ENCODE measurements at regions not wholly inside any gene's neighbourhood (a gene's known extent, or its start where the extent isn't known, plus 50 kb on each side); places are given as distances from the start of the nearest gene placed in this dataset.

DNA sequence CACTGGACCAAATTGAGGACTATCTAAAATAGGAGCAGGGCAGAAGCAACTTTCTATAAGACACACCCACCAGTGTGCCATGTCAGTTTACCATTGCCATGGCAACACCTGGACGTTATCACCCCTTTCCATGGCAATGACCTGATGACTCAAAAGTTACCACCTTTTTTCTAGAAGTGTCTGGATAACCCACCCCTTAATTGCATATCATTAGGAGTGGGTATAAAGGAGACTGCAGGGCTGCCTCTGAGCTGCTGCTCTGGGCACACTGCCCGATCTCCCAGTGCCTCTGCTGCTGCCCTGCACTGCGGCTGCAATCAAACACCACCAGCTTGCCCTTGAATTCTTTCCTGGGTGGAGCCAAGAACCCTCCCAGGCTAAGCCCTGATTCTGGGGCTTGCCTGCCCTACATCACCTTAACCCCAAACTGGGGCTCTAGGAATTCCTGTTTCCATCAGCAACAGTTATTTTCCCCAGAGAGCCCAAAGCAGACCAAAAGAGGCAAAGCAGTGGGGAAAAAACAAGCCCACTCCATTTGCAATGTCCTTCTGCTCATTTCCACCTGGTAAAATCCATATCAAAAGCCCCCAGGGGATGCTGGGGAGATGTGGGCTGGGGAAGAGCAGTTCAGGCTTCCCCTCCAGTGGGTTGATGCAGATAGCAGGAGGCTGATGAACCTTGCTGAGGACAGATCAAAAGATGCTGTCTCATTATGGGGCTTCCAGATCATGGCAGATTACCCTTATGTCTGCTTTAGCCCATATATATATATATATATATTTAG, 129.5 kb upstream of the NCOR2 start:
- no peaks in the 10 kb centered on the region for H3K27me3 ChIP-seq
- peaks cover 7 to 31% (median 14%) of the 10 kb centered on the region in 3 donors for H3K4me1 ChIP-seq
- H3K36me3 ChIP-seq: no peaks in the 10 kb centered on the region
- WGBS, 2 donors (ENCODE audit: low coverage in 1 of 2): 26 to 47% methylated on average over 2 of the region's 3 CpGs
- ATAC-seq: no peak
- no peak overlapping the region for H3K27ac ChIP-seq
- H3K4me3 ChIP-seq: no peak overlapping the region
- peaks cover 0 to 10% (median 0%) of the 10 kb centered on the region in 3 donors for H3K9me3 ChIP-seq
- TF ChIP-seq, protein P1, sequence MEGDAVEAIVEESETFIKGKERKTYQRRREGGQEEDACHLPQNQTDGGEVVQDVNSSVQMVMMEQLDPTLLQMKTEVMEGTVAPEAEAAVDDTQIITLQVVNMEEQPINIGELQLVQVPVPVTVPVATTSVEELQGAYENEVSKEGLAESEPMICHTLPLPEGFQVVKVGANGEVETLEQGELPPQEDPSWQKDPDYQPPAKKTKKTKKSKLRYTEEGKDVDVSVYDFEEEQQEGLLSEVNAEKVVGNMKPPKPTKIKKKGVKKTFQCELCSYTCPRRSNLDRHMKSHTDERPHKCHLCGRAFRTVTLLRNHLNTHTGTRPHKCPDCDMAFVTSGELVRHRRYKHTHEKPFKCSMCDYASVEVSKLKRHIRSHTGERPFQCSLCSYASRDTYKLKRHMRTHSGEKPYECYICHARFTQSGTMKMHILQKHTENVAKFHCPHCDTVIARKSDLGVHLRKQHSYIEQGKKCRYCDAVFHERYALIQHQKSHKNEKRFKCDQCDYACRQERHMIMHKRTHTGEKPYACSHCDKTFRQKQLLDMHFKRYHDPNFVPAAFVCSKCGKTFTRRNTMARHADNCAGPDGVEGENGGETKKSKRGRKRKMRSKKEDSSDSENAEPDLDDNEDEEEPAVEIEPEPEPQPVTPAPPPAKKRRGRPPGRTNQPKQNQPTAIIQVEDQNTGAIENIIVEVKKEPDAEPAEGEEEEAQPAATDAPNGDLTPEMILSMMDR (IDR thresholded peaks at IDR 0.05): no peak
- TF ChIP-seq POLR2A (IDR thresholded peaks at IDR 0.05): no peak
- no peak for TF ChIP-seq POLR2AphosphoS5 (IDR thresholded peaks at IDR 0.05)
- TF ChIP-seq EP300 (IDR thresholded peaks at IDR 0.05): no peak

DNA sequence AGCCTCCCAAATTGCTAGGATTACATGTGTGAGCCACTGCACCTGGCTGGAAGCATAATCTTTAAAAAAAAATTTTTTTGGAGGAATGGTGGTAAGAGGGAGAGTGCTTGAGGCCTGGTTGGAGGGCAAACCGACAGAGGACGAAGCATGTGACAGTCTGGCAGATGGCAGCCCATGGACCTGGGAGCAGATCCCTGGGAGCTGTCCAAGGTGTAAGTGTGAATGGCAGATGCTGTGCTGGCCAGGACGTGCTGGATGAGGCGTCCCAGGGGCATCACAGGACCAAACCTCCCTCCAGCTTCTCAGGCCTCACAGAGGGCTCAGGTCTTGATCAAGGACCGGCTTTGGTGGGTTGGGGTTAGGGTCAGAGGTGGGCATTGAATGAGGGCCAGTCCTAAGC, 128.4 kb upstream of the NCOR2 start:
- Histone ChIP-seq H3K27ac (no peak overlapping the region), H3K9me3 (peaks cover 0 to 12% (median 0%) of the 10 kb centered on the region in 3 donors), H3K4me3 (no peak overlapping the region), H3K4me1 (peaks cover 2 to 20% (median 4%) of the 10 kb centered on the region in 3 donors), H3K27me3 (no peaks in the 10 kb centered on the region), H3K36me3 (no peaks in the 10 kb centered on the region)
- 28 to 81% methylated on average over 2 to 5 of the region's 5 CpGs for WGBS, 2 donors (ENCODE audit: low coverage in 1 of 2)
- TF ChIP-seq, protein P1 (IDR thresholded peaks at IDR 0.05): no peak
- TF ChIP-seq POLR2AphosphoS5 (IDR thresholded peaks at IDR 0.05) (no peak), POLR2A (IDR thresholded peaks at IDR 0.05) (no peak), EP300 (IDR thresholded peaks at IDR 0.05) (no peak)
- no peak for ATAC-seq

DNA sequence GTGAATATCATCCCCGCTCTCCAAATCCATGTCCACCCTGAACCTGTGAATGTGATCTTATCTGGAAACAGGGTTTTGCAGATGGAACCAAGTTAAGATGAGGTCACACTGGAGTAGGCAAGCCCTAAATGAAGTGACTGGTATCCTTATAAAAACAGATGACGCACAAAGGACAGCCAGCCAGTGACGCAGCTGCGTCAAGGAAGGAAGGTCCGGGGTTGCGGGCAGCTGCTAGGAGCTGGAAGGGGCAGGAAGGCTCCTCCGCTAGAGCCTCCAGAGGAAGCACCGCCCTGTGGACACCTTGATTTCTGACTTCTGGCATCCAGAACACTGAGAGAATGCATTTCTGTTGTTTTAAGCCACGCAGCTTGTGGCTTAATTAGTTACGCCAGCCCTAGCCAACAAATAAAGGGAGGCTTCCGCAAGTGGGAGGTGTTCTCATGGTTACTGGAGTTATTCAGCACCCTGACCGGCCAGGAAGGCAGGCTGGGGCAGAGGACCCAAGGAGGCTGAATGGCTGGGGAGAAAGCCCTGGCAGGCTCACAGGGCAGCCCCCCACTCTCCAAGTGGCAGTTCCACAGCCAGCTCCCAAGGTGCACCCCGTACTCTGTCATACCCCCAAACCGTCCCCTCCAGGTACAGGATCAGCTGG, 127.6 kb upstream of the NCOR2 start:
- Histone ChIP-seq H3K9me3 (peaks cover 0 to 12% (median 0%) of the 10 kb centered on the region in 3 donors), H3K27ac (peak overlapping the region in 2 of 4 donors; percentile 49 to 57), H3K36me3 (no peaks in the 10 kb centered on the region), H3K27me3 (no peaks in the 10 kb centered on the region), H3K4me3 (no peak overlapping the region), H3K4me1 (peaks cover 0 to 12% (median 0%) of the 10 kb centered on the region in 3 donors)
- WGBS, 2 donors (ENCODE audit: low coverage in 1 of 2): 78 to 80% methylated on average over 3 to 9 of the region's 14 CpGs
- ATAC-seq: peak; percentile 75
- TF ChIP-seq POLR2A (IDR thresholded peaks at IDR 0.05): no peak
- peak; percentile 6 for TF ChIP-seq POLR2AphosphoS5 (IDR thresholded peaks at IDR 0.05)
- no peak for TF ChIP-seq EP300 (IDR thresholded peaks at IDR 0.05)
- TF ChIP-seq, protein P1 (IDR thresholded peaks at IDR 0.05): no peak

DNA sequence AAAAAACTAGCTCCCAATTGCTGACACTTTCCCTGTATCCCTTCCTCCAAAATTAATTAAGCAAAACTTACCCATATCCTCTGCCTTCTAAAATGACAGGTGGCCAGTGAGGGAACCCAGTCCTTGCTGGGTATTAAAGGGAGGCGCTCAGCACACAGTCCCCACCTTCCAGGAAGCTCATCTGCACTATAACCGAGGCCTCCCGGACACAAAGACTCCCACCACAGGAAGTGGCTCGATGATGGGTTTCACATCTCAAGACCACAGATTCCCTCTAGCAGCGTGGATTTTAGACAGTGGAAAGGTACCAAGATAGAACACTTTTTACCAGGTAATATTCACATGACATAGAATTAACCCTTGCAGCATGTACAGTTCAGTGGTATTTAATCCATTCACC, 126.8 kb upstream of the NCOR2 start:
- peaks cover 0 to 9% (median 0%) of the 10 kb centered on the region in 3 donors for H3K4me1 ChIP-seq
- no peak for ATAC-seq

More for the DNA sequence above, 126.8 kb upstream of the NCOR2 start:
- 0 to 63% methylated on average over 1 to 5 of the region's 5 CpGs for WGBS, 2 donors (ENCODE audit: low coverage in 1 of 2)
- Histone ChIP-seq H3K27ac (peak overlapping the region in 1 of 4 donors; percentile 49), H3K36me3 (no peaks in the 10 kb centered on the region), H3K27me3 (no peaks in the 10 kb centered on the region), H3K9me3 (peaks cover 0 to 12% (median 0%) of the 10 kb centered on the region in 3 donors), H3K4me3 (no peak overlapping the region)
- TF ChIP-seq, protein P1 (IDR thresholded peaks at IDR 0.05): no peak
- TF ChIP-seq EP300 (IDR thresholded peaks at IDR 0.05) (no peak), POLR2A (IDR thresholded peaks at IDR 0.05) (no peak), POLR2AphosphoS5 (IDR thresholded peaks at IDR 0.05) (no peak)

All from gastroesophageal sphincter (tissue), 4 donors.